Neural cell (in vitro differentiated cells): ENCODE measurements at regions not wholly inside any gene's neighbourhood (a gene's known extent, or its start where the extent isn't known, plus 50 kb on each side); places are given as distances from the start of the nearest gene placed in this dataset.

Experiments
- CTCF ChIP-seq: fragments of 450-650 bp; IDR thresholded peaks from 2 replicates; pipeline ENCODE4 v1.5.1; 2014; ENCODE audit warnings: antibody characterized with exemption, mild to moderate bottlenecking, moderate library complexity; ENCODE audit not compliant: poor library complexity, severe bottlenecking
- EP300 ChIP-seq: fragments of 450-650 bp; conservative IDR thresholded peaks from 2 replicates; pipeline ENCODE4 v1.6.1; 2014; ENCODE audit warnings: antibody characterized with exemption, mild to moderate bottlenecking, moderate library complexity; ENCODE audit not compliant: poor library complexity, severe bottlenecking
- EZH2 ChIP-seq: fragments of 200-600, 300-800 bp; shearing (Covaris generic), sonication (generic); IDR thresholded peaks from 2 replicates; pipeline ENCODE4 v1.6.1; 2014; ENCODE audit warnings: antibody characterized with exemption, low read length, borderline replicate concordance, mild to moderate bottlenecking; ENCODE audit not compliant: insufficient read depth, poor library complexity, severe bottlenecking
- MXI1 ChIP-seq: fragments of 450-650 bp; conservative IDR thresholded peaks from 2 replicates; pipeline ENCODE4 v1.6.1; 2014; ENCODE audit warnings: antibody characterized with exemption, mild to moderate bottlenecking; ENCODE audit not compliant: poor library complexity, severe bottlenecking
- POLR2AphosphoS5 ChIP-seq: IDR thresholded peaks from 2 replicates; pipeline ENCODE4 v1.6.1; 2012
- RAD21 ChIP-seq: fragments of 450-650 bp; conservative IDR thresholded peaks from 2 replicates; pipeline ENCODE4 v1.6.1; 2014; ENCODE audit warnings: antibody characterized with exemption, mild to moderate bottlenecking, moderate library complexity
- REST ChIP-seq: IDR thresholded peaks from 2 replicates; pipeline ENCODE4 v1.6.1; 2012; ENCODE audit warnings: borderline replicate concordance
- SMC3 ChIP-seq: fragments of 450-650 bp; conservative IDR thresholded peaks from 2 replicates; pipeline ENCODE4 v1.6.1; 2014; ENCODE audit warnings: antibody characterized with exemption, mild to moderate bottlenecking, moderate library complexity; ENCODE audit not compliant: poor library complexity
- TAF1 ChIP-seq: IDR thresholded peaks from 2 replicates; pipeline ENCODE4 v1.6.1; 2012; ENCODE audit warnings: low read depth

GRCh38 chr7:46943996-46944395 lies 637.9 kb downstream of the TNS3 start:
- TF ChIP-seq CTCF (no peak), EZH2 (no peak), RAD21 (no peak), EP300 (no peak), REST (no peak), POLR2AphosphoS5 (no peak), SMC3 (no peak), TAF1 (no peak), MXI1 (no peak)
